ENCODE measurements at regions not wholly inside any gene's neighbourhood (a gene's known extent, or its start where the extent isn't known, plus 50 kb on each side); places are given as distances from the start of the nearest gene placed in this dataset.

DNA sequence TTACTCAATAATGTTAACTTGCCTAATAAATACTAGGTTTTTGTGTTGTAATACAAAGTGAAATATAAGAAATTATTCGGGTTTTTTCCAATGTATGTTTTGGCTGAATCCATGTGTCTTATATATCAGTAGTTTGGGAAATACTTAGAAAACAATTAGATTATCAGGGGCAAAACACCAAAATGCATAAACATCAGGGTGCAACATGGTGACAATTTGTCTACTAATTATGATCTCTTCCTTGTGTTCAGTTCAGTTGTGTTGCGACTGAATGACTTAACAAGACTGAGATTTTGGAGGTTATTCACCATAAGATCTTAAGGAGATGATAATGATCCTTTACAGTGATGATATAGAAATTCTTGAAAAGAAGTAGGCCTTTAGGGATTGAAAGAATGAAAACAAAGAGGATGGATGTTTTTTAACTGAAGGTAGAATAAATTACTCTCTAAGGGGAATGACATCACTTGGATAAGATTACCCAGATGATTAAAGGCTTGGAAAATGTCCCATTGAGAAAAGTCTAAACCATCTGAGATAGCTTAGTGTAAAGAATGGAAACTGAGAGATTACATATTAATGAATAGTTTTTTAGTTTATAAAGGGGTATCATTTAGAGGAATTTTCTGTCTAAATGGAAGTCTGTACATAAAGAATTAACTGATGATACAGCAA is 415.8 kb downstream of the SPATA31D1 start:
- no peak for DNase-seq (ENCODE audit: low spot score in 2 of 2)
- TF ChIP-seq POLR2A (IDR thresholded peaks at IDR 0.05), result no peak
- TF ChIP-seq, protein P1, sequence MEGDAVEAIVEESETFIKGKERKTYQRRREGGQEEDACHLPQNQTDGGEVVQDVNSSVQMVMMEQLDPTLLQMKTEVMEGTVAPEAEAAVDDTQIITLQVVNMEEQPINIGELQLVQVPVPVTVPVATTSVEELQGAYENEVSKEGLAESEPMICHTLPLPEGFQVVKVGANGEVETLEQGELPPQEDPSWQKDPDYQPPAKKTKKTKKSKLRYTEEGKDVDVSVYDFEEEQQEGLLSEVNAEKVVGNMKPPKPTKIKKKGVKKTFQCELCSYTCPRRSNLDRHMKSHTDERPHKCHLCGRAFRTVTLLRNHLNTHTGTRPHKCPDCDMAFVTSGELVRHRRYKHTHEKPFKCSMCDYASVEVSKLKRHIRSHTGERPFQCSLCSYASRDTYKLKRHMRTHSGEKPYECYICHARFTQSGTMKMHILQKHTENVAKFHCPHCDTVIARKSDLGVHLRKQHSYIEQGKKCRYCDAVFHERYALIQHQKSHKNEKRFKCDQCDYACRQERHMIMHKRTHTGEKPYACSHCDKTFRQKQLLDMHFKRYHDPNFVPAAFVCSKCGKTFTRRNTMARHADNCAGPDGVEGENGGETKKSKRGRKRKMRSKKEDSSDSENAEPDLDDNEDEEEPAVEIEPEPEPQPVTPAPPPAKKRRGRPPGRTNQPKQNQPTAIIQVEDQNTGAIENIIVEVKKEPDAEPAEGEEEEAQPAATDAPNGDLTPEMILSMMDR (IDR thresholded peaks at IDR 0.05), result no peak
- 79 to 82% methylated on average over 2 of the region's 2 CpGs for WGBS, 2 donors
- intact Hi-C loops (cut with DNase I; ENCODE audit: low total_unique reads), result no loop called here
- H3K4me3 ChIP-seq (ENCODE audit: low read depth, poor library complexity, severe bottlenecking), result no peak overlapping the region

DNA sequence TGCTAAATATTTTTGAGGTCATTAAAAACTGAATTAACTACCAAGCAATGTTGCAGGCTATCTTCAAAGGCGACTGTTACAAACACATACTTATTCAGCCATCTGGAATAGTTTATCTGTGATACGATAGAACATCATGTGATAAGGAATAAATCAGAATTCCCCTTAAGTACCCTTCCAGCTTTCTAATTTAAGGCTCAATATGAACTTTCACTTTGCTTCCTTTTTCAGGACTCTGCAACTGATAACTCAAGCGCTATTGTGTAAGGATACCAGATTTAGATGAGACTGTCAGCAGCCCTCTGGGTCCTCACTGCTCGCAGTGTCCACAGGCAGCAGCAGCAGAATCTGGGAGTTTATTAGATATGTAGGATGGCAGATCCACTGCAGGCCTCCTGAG is 416.3 kb downstream of the SPATA31D1 start:
- WGBS, 2 donors, result 54 to 62% methylated on average over 4 of the region's 4 CpGs
- intact Hi-C loops (cut with DNase I; ENCODE audit: low total_unique reads), result no loop called here
- DNase-seq (ENCODE audit: low spot score in 2 of 2), result no peak
- H3K4me3 ChIP-seq (ENCODE audit: low read depth, poor library complexity, severe bottlenecking), result no peak overlapping the region
- TF ChIP-seq, protein P1 (IDR thresholded peaks at IDR 0.05), result no peak
- TF ChIP-seq POLR2A (IDR thresholded peaks at IDR 0.05), result no peak

DNA sequence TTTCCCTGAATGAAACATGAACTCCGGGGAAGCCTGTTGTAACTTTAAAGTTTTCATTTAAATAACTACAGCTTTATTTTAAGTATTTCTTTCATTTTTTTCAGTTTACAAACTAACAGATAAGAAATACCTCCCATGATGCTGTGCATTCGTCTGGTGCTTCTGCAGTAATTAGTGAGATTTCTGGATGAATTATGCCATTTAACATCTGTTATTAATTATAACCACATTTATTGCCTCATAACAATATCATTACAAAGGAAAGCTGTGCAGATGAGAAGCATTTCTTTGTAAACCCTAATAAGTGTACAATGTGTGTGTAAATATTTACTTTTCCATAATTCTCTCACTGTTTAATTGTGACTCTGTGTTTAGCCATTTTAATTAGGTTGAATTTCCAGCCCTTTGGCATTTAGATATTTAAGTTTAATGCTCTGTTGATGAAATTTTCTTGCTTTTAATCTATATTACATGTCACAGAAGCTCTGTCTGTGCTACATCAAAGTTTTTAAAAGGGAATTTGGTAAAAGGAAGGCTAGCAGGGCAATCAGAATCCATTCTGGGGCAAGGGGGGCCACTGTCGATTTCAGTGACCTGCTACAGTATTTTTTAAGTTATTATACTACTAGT is 418.0 kb downstream of the SPATA31D1 start:
- DNase-seq (ENCODE audit: low spot score in 2 of 2), result no peak
- no peak overlapping the region for H3K4me3 ChIP-seq (ENCODE audit: low read depth, poor library complexity, severe bottlenecking)
- TF ChIP-seq, protein P1 (IDR thresholded peaks at IDR 0.05), result no peak
- TF ChIP-seq POLR2A (IDR thresholded peaks at IDR 0.05), result no peak
- 74 to 79% methylated on average over 3 of the region's 3 CpGs for WGBS, 2 donors
- intact Hi-C loops (cut with DNase I; ENCODE audit: low total_unique reads), result no loop called here

DNA sequence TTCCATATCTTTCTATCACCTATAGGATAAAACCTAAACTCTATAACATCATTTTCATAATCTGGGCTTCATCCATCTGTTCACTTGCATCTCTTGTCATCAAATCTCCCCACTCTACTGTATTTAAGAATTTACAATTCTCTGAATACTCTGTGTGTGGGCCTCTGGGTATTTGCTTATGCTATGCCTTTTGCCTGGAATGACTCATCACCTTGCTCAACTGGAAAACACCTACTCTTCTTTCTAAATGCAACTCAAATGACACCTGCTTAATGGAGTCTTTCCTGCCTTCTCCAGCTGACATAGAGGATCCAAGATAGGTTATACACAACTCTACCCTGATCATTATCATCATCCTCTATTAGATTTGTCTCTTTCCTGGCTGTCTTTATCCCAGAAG is 421.7 kb downstream of the SPATA31D1 start:
- TF ChIP-seq POLR2A (IDR thresholded peaks at IDR 0.05), result no peak
- TF ChIP-seq, protein P1 (IDR thresholded peaks at IDR 0.05), result no peak
- intact Hi-C loops (cut with DNase I; ENCODE audit: low total_unique reads), result no loop called here
- H3K4me3 ChIP-seq (ENCODE audit: low read depth, poor library complexity, severe bottlenecking), result no peak overlapping the region
- DNase-seq (ENCODE audit: low spot score in 2 of 2), result no peak

DNA sequence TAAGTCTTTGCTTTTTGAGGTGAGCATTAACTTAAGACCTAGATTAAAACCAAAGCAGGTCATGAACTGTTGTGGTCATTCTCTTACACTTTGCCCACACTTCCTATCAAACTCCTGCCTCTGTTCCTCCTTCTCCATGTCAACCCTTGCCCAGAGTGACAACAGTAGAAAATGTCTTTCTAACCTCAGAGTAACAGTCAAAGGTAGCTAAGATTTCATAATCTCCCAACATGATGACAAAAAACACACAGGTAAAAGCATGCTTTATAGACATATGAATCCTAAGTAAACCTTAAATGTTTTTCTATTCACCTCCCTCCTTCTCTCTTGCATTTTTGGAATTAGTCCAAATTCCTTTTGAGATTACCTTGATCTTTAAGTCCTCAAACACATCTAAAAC is 422.3 kb downstream of the SPATA31D1 start:
- intact Hi-C loops (cut with DNase I; ENCODE audit: low total_unique reads), result no loop called here
- no peak for DNase-seq (ENCODE audit: low spot score in 2 of 2)
- H3K4me3 ChIP-seq (ENCODE audit: low read depth, poor library complexity, severe bottlenecking), result no peak overlapping the region
- TF ChIP-seq POLR2A (IDR thresholded peaks at IDR 0.05), result no peak
- TF ChIP-seq, protein P1 (IDR thresholded peaks at IDR 0.05), result no peak

All from lower leg skin (tissue), 4 donors.